Glutamatergic neuron (in vitro differentiated cells): ENCODE measurements at regions not wholly inside any gene's neighbourhood (a gene's known extent, or its start where the extent isn't known, plus 50 kb on each side); places are given as distances from the start of the nearest gene placed in this dataset.

ENCODE experiments used
- DNase-seq: peaks from one replicate; pipeline ENCODE4 v3.0.0; 2022
- H3K27ac Mint-ChIP-seq: one replicate; pipeline ENCODE4 v1.8.0; 2020; ENCODE audit warnings: mild to moderate bottlenecking, mixed read lengths, inconsistent platforms; ENCODE audit not compliant: unreplicated experiment
- H3K27me3 Mint-ChIP-seq: one replicate; pipeline ENCODE4 v1.8.0; 2020; ENCODE audit warnings: mild to moderate bottlenecking, moderate library complexity, mixed read lengths, inconsistent platforms; ENCODE audit not compliant: unreplicated experiment
- H3K36me3 Mint-ChIP-seq: one replicate; pipeline ENCODE4 v1.8.0; 2020; ENCODE audit warnings: mild to moderate bottlenecking, mixed read lengths, inconsistent platforms; ENCODE audit not compliant: unreplicated experiment
- H3K4me1 Mint-ChIP-seq: one replicate; pipeline ENCODE4 v1.8.0; 2020; ENCODE audit warnings: mild to moderate bottlenecking, low read depth, mixed read lengths, inconsistent platforms; ENCODE audit not compliant: unreplicated experiment
- H3K4me3 Mint-ChIP-seq: one replicate; pipeline ENCODE4 v1.8.0; 2020; ENCODE audit warnings: mild to moderate bottlenecking, mixed read lengths, inconsistent platforms; ENCODE audit not compliant: unreplicated experiment
- H3K9me3 Mint-ChIP-seq: one replicate; pipeline ENCODE4 v1.8.0; 2020; ENCODE audit warnings: mild to moderate bottlenecking, moderate library complexity, mixed read lengths, inconsistent platforms; ENCODE audit not compliant: unreplicated experiment
- CTCF ChIP-seq: fragments of 200-600 bp; sonication (generic); IDR thresholded peaks from one replicate; pipeline ENCODE4 v1.5.0; 2021; ENCODE audit not compliant: partially characterized antibody, unreplicated experiment

- no peak for TF ChIP-seq CTCF
- H3K27ac Mint-ChIP-seq = no peak overlapping the region
- no peak for DNase-seq
Observed at GRCh38 chr7:113394856-113395255, 276.5 kb upstream of the SMIM30 start.

GRCh38 chr7:113392841-113393540, 274.6 kb upstream of the SMIM30 start:
- Mint-ChIP-seq H3K9me3 (no peaks in the 10 kb centered on the region), H3K27me3 (no peaks in the 10 kb centered on the region), H3K4me1 (no peaks in the 10 kb centered on the region), H3K36me3 (peaks cover 16% of the 10 kb centered on the region), H3K4me3 (no peak overlapping the region), H3K27ac (no peak overlapping the region)
- no peak for DNase-seq
- no peak for TF ChIP-seq CTCF

More at GRCh38 chr7:113394856-113395255, 276.5 kb upstream of the SMIM30 start:
- peaks cover 7% of the 10 kb centered on the region for H3K36me3 Mint-ChIP-seq
- no peaks in the 10 kb centered on the region for H3K9me3 Mint-ChIP-seq
- no peaks in the 10 kb centered on the region for H3K4me1 Mint-ChIP-seq
- H3K27me3 Mint-ChIP-seq = no peaks in the 10 kb centered on the region
- H3K4me3 Mint-ChIP-seq = no peak overlapping the region

- H3K4me3 Mint-ChIP-seq = no peak overlapping the region
- TF ChIP-seq CTCF = no peak
- peaks cover 16% of the 10 kb centered on the region for H3K36me3 Mint-ChIP-seq
- H3K27ac Mint-ChIP-seq = no peak overlapping the region
- no peak for DNase-seq
- H3K9me3 Mint-ChIP-seq = no peaks in the 10 kb centered on the region
- H3K27me3 Mint-ChIP-seq = no peaks in the 10 kb centered on the region
- no peaks in the 10 kb centered on the region for H3K4me1 Mint-ChIP-seq
Observed at GRCh38 chr7:113392421-113392820, 274.1 kb upstream of the SMIM30 start.

- Mint-ChIP-seq H3K27ac (no peak overlapping the region), H3K9me3 (no peaks in the 10 kb centered on the region), H3K4me1 (no peaks in the 10 kb centered on the region), H3K4me3 (no peak overlapping the region), H3K27me3 (no peaks in the 10 kb centered on the region), H3K36me3 (peaks cover 16% of the 10 kb centered on the region)
- no peak for DNase-seq
- no peak for TF ChIP-seq CTCF
Observed at GRCh38 chr7:113389112-113389646, 270.8 kb upstream of the SMIM30 start.

GRCh38 chr7:113383638-113384037, 265.3 kb upstream of the SMIM30 start:
- no peak for TF ChIP-seq CTCF
- no peak overlapping the region for H3K4me3 Mint-ChIP-seq
- H3K36me3 Mint-ChIP-seq = peaks cover 2% of the 10 kb centered on the region
- H3K27ac Mint-ChIP-seq = no peak overlapping the region
- DNase-seq = no peak
- H3K4me1 Mint-ChIP-seq = no peaks in the 10 kb centered on the region
- H3K9me3 Mint-ChIP-seq = no peaks in the 10 kb centered on the region
- no peaks in the 10 kb centered on the region for H3K27me3 Mint-ChIP-seq
